COR-L47 (cell line): ENCODE measurements at regions not wholly inside any gene's neighbourhood (a gene's known extent, or its start where the extent isn't known, plus 50 kb on each side); places are given as distances from the start of the nearest gene placed in this dataset.
"Not testable (repeated sequence)": the region's sequence is repeated elsewhere in the genome, so short reads cannot be mapped to it uniquely, and the experiment has no call there.

Experiments used
- DNase-seq: peaks from one replicate; lab custom pipeline; 2025; lab: John Stamatoyannopoulos, UW

- no peak for DNase-seq
Observed at GRCh38 chr4:128758314-128758922, 51.1 kb upstream of the JADE1 start.

- no peak for DNase-seq
Observed at GRCh38 chr4:128757712-128758111, 51.8 kb upstream of the JADE1 start.

- DNase-seq = no peak
Observed at GRCh38 chr4:128751354-128751753, 58.1 kb upstream of the JADE1 start.

- not testable (repeated sequence) for DNase-seq
Observed at GRCh38 chr4:128741748-128742147, 67.8 kb upstream of the JADE1 start.

DNA sequence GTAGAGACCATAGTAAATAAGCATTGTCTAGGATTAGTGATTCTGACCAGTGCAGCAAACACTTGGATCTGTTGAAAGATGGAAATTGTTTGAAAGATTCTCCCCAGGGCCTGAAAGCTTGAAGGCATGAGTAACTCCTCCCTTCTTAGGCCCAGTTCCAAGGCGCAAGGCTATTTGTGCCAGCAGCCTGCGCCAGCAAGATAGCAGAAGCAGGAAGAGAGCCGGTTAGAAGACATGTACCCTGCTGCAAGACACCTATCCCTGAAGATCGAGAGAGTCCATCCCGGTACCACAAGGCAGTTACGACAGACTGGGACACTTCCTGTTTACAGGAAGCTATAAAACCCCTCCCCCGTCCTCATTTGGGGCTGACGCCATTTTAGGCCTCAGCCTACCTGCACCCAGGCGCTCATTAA, 72.4 kb upstream of the JADE1 start:
- DNase-seq = no peak

DNA sequence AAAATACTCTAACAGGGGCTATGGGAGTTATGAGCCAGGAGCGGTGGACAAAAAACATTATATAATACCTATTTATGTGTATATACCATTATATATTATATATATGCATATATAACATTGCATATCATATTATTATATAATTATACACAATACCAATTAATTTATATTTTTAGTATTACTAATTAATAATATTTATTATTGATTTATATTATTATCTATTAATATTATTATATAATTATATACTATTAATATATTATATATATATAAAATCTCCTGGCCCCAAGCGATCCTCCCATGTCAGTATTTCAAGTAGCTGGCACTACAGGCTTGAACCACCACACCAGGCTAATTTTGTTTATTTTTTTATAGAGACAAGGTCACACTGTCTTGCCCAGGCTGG, 73.8 kb upstream of the JADE1 start:
- no peak for DNase-seq

GRCh38 chr4:128728190-128728589, 81.3 kb upstream of the JADE1 start:
- DNase-seq = no peak

DNA sequence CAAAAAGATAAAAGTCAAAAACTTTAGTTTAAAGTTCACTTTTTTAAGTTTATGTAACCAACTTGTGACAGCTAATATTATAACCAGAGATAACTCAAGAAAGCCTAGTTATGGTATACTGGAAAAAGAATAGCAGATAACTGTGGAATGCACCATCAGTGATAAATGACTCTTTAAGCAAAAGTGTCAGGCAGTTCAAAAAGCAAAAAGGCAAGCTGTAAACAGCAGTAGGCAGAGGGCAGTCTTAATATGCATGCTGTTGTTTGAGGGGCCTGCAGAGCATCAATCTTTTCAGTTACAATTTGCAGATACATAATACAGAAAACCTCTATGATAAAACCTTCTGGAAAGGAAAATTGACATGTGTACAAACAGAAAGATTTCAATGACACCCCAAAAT, 81.8 kb upstream of the JADE1 start:
- no peak for DNase-seq

DNA sequence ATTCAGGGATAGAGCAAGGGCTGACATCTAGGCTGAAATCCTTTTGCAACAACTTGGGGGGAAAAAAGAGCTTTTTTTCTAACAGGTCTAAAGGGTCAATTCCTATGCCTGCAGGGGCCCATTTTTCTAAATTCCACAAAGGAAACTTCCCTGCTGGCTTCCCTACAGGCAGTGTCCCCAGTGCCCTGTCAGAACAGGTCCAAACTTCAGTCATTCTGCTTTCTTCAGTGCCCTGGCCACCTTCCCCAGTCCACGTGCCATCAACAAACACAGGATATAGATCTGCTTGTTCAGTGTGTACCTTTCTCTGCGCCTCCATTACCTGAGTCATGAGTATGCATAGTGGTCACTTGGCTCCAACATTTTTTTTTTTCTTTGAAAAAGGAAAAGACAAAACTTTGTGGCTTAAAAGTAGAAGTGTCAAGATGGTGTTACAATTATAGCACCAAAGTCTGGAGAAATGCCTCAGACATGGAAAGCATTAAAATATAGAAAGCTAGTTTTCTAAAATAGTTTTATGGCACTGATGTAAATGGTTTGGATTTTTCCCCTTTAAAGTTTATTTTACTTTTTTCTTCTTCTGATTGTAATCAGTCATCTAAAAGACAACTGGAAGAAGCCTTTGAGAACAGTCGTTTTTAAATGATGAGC, 84.0 kb upstream of the JADE1 start:
- DNase-seq = no peak

GRCh38 chr4:128722911-128723310, 86.6 kb upstream of the JADE1 start:
- DNase-seq = no peak

- DNase-seq = no peak
Observed at GRCh38 chr4:128721896-128722295, 87.6 kb upstream of the JADE1 start.

- DNase-seq = no peak
Observed at GRCh38 chr4:128720270-128720669, 89.2 kb upstream of the JADE1 start.

DNA sequence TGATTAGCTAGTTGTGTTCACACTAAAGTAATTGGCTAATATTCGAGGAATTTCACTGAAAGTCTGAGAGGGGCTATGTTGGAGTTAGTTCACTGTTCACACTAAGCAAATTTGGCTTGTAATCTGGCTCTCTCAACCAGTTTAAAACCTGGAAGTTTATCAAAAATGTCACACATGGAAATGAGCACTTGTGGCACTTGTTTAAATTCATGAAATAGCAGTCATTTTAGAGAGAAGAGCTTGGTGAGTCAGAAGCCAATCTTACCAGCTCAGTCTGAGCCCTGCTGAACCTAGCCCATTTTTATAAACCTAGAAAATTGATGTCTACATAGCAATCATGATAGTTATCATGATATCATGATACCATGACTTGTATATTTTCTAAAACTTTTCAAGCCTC, 90.7 kb upstream of the JADE1 start:
- DNase-seq = no peak

DNA sequence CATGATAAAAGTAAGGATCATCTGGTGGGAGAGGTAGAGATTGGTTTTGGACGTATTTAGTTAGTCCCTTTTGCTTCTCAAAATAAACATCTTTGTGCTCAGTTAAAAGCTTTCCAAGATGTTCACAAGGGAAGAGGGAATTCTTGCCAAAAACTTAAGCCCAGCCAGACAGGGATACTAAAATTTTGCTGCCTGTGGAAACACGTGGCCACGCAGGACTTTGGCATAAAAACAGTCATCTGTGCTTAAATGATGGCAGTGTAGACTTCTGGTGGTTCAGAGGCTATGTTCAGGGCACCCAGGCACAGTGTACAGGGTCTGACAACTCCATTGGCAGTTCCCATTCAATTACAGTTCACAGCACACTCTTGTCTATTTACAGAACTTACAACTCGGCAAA, 93.2 kb upstream of the JADE1 start:
- DNase-seq = no peak

DNA sequence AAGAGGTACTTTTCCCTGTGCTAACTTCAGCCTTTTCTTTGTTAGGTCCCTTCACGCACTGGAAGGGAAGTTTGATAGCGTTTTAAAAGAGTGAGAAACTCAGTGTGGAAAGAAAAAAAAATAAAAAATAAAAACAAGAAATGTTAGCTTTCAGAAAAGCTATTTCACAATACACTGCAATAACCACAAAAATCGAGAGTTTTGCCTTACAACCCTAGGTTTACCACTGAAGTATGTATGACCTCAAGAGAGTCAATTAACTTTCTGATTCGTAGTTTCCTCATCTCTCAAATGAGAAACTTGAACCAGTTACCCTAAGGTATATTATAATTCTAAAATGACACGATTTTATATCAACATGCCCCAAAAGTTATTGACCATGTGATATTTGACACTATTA, 93.9 kb upstream of the JADE1 start:
- no peak for DNase-seq

DNA sequence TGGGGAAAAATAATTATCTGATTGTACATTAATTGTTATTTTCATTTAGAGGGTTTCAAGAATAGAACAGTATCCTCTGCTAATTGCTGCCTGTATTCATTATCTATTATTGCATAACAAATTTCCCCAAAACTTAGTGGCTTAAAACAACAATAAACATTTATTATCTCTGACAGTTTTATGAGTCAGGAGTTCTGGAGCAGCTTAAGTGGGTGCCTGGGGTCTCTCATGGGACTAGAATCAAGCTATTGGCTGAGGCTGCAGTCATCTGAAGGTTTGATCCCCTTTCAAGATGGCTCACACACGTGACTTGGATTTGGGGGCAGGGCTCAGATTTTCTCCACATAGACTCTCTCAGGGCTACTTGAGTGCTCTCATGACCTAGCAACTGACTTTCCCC, 98.1 kb upstream of the JADE1 start:
- no peak for DNase-seq

DNA sequence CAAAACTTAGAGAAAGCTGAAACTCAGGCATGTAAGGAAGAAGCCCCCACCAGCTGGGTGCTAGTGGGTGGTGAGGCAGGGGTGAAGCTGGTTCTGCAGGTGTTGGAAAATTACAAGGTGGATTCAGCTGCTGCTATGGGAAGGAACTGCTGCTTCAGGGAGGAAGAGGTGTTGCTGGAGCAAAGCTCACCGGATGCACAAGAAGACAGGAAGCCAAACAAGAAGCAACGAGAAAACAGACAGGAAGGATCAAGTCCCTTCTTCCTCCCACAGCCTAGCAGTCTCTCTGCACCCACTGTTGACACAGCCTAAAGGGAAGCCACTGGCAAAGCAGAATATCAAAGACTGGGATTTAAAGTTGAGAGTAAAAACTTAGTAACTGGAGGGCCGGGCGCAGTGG, 100.2 kb upstream of the JADE1 start:
- DNase-seq = no peak

DNA sequence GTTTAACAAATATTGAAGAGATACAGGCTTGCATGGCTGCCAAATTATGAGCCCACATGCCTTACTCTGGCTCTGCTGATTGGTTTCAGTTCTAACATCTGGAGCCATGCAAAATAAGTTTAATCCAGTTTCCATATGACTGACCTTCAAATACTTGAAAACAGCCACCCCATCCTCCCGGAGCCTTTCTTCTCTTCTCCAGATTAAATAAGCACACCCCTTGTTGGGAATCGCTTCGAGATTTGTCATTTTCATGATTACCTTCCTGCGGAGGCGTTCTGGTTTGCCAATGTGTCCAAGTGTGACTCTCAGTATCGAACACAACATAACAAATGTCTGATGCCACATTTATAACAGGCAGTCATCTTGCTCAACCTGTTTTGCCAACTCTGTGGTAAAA, 101.6 kb upstream of the JADE1 start:
- DNase-seq = no peak

- no peak for DNase-seq
Observed at GRCh38 chr4:128703948-128704347, 105.6 kb upstream of the JADE1 start.

DNA sequence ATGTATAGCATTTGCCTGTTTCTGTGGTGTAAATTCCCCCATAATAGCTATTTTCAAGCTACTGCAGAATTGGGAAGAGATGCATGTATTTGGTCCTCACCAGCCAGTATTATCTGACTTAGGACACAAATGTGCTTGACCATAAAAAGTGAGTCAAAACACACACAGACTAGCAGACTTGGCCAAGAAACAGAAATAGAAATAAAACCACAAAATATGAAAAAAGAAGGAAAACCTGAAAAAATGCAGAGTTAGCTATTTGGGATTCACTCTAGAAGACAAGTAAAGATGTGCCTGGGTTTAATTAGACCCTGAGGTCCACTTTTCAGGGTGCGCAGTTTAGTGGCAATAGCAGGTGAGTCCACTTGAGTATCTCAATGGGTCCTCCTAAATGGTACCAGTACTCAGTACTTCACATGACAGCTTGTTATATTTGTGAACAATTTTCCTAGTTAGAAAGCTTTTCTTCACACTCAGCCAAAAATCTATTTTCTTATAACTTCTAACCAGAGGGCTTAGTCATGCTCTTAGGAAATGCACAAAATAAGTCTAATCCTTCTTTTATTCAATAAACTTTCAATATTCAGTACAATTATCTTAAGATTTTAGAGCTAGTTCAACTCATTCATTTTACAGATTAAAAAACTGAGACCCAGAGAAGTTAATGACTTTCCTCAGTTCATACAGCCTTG, 108.7 kb upstream of the JADE1 start:
- DNase-seq = no peak

DNA sequence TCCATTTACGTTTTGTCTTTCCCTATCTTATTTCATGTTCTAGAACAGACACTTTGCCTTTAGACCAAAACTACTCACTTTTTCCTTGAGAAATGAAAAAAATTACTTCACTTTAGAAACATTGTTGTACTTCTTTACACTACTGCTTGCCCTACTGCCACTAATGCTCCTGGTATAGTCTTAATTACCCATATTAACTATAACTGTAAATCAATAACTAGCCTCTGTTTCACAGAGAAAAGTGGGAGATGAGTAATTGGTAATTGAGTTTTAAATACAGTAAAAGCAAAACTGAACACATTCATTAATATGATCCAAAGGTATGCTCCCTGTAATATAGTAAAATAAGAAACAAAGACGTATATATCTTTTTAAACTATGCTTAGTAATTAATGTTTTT, 111.1 kb upstream of the JADE1 start:
- DNase-seq = no peak

- no peak for DNase-seq
Observed at GRCh38 chr4:128697323-128697722, 112.2 kb upstream of the JADE1 start.

DNA sequence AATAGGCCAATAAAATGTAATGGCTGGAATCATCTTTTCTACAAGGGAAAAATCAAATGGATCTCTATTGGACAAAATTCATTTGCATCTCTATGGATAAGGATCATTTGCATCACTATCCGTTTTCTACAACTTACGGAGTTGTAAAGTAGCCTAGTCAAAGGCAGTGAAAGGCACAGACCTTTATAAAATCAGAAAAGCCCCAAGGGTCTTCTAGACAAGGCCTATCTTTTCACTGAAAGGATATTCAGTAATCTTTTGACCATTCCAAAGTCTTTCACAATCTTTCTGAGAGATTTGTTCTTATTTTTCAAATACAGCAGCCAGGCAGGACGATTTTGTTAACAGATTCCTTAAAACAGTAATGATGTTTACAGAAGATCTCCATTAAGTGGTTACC, 119.5 kb upstream of the JADE1 start:
- DNase-seq = no peak
